AG09319 (cell line): ENCODE measurements at regions not wholly inside any gene's neighbourhood (a gene's known extent, or its start where the extent isn't known, plus 50 kb on each side); places are given as distances from the start of the nearest gene placed in this dataset.

Source experiments
- DNase-seq: peaks from one replicate; pipeline ENCODE4 v3.0.0-alpha.2; 2010; ENCODE audit warnings: low read depth; ENCODE audit errors: extremely low read depth
- CTCF ChIP-seq: IDR thresholded peaks from 2 replicates; pipeline ENCODE4 v1.5.1; 2011; ENCODE audit warnings: low read depth, mild to moderate bottlenecking, inconsistent platforms, low read length, moderate library complexity

- TF ChIP-seq CTCF, result no peak
- no peak for DNase-seq
Observed at GRCh38 chr5:3695818-3696217, 100.2 kb downstream of the IRX1 start.

GRCh38 chr5:3698412-3698811 lies 102.8 kb downstream of the IRX1 start:
- no peak for DNase-seq
- no peak for TF ChIP-seq CTCF

GRCh38 chr5:3701694-3702093 lies 106.1 kb downstream of the IRX1 start:
- no peak for DNase-seq
- TF ChIP-seq CTCF, result no peak

- TF ChIP-seq CTCF, result no peak
Observed at GRCh38 chr5:3704661-3705060, 109.0 kb downstream of the IRX1 start.

GRCh38 chr5:3709068-3709716 lies 113.6 kb downstream of the IRX1 start:
- TF ChIP-seq CTCF, result no peak
- DNase-seq, result no peak

More at GRCh38 chr5:3704661-3705060, 109.0 kb downstream of the IRX1 start:
- DNase-seq, result no peak

GRCh38 chr5:3709717-3710348 lies 114.2 kb downstream of the IRX1 start:
- no peak for TF ChIP-seq CTCF
- no peak for DNase-seq

- no peak for DNase-seq
- TF ChIP-seq CTCF, result no peak
Observed at GRCh38 chr5:3715062-3715461, 119.4 kb downstream of the IRX1 start.
